H1 (cell line): ENCODE measurements at regions not wholly inside any gene's neighbourhood (a gene's known extent, or its start where the extent isn't known, plus 50 kb on each side); places are given as distances from the start of the nearest gene placed in this dataset.

Experiments
- CTCF ChIA-PET: fragments of 300-600 bp; sonication (Branson Sonifier 250); formaldehyde crosslinking; loops from one replicate; lab custom pipeline; 2021; ENCODE audit not compliant: partially characterized antibody; lab: Charles Lee
- POLR2A ChIA-PET: fragments of 300-600 bp; sonication (Branson Sonifier 250); formaldehyde crosslinking; loops from one replicate; lab custom pipeline; 2021; ENCODE audit warnings: inconsistent platforms; ENCODE audit not compliant: partially characterized antibody; lab: Charles Lee
- DNase-seq, 2 experiments: peaks; one replicate each; pipeline versions ENCODE4 v3.0.0 to v3.0.0-alpha.2; 2010 to 2022; ENCODE audit warnings: low spot score in 2 of 2, low read depth in 1 of 2, mixed read lengths in 1 of 2
- FAIRE-seq: peaks from 2 replicates; lab custom pipeline; 2011; peaks lifted over from hg19 to GRCh38; lab: Jason Lieb, UNC
- H2AFZ ChIP-seq: 2 replicates; pipeline ENCODE4 v1.8.1; 2012; ENCODE audit warnings: low read length, inconsistent platforms
- H2AK5ac ChIP-seq: 2 replicates; pipeline ENCODE4 v1.6.1; 2013; ENCODE audit warnings: low read depth, low read length
- H2BK120ac ChIP-seq: replicated peaks from 2 replicates; pipeline ENCODE3; 2013; ENCODE audit warnings: low read depth, low read length, inconsistent platforms
- H2BK12ac ChIP-seq: 2 replicates; pipeline ENCODE4 v1.6.1; 2013; ENCODE audit warnings: low read depth, low read length
- H2BK15ac ChIP-seq: 2 replicates; pipeline ENCODE4 v1.6.1; 2013; ENCODE audit warnings: low read length
- H2BK20ac ChIP-seq: 2 replicates; pipeline ENCODE4 v1.6.1; 2013; ENCODE audit warnings: low read length
- H2BK5ac ChIP-seq: 2 replicates; pipeline ENCODE4 v1.6.1; 2013; ENCODE audit warnings: low read depth, low read length
- H3K14ac ChIP-seq: 2 replicates; pipeline ENCODE4 v1.6.1; 2013; ENCODE audit warnings: inconsistent platforms; ENCODE audit not compliant: insufficient read length
- H3K18ac ChIP-seq: 2 replicates; pipeline ENCODE4 v1.6.1; 2013; ENCODE audit warnings: low read length; ENCODE audit errors: extremely low read depth
- H3K23ac ChIP-seq: 2 replicates; pipeline ENCODE4 v1.6.1; 2013; ENCODE audit warnings: inconsistent platforms; ENCODE audit not compliant: insufficient read length
- H3K23me2 ChIP-seq: 2 replicates; pipeline ENCODE4 v1.6.1; 2013; ENCODE audit warnings: low read depth, low read length
- H3K27ac ChIP-seq: 2 replicates; pipeline ENCODE4 v1.6.1; 2011; ENCODE audit warnings: low read depth, low read length, inconsistent platforms
- H3K27me3 ChIP-seq, 4 experiments: replicated peaks in 1 of 4; 1 replicate in 1 of 4; 2 replicates in 3 of 4; pipeline versions ENCODE4 v1.6.1 to v1.8.1; 2011 to 2013; ENCODE audit warnings: low read length in 3 of 4, mild to moderate bottlenecking in 3 of 4, inconsistent platforms in 2 of 4, mixed read lengths in 2 of 4, moderate library complexity in 1 of 4; ENCODE audit not compliant: control insufficient read depth in 3 of 4, insufficient read depth in 3 of 4; ENCODE audit errors: extremely low read depth in 1 of 4
- H3K36me3 ChIP-seq, 4 experiments: 2 replicates each; pipeline versions ENCODE4 v1.6.1 to v1.8.1; 2011 to 2013; ENCODE audit warnings: mild to moderate bottlenecking in 4 of 4, low read length in 3 of 4, moderate library complexity in 2 of 4, control low read depth in 1 of 4, inconsistent platforms in 1 of 4; ENCODE audit not compliant: insufficient read depth in 4 of 4, control insufficient read depth in 2 of 4
- H3K4ac ChIP-seq: replicated peaks from 2 replicates; pipeline ENCODE3; 2013; ENCODE audit warnings: low read length, low read depth, mixed read lengths, inconsistent platforms; ENCODE audit not compliant: insufficient read length
- H3K4me1 ChIP-seq, 4 experiments: replicated peaks in 1 of 4; 1 replicate in 1 of 4; 2 replicates in 3 of 4; pipeline versions ENCODE4 v1.6.1 to v1.8.1; 2011 to 2013; ENCODE audit warnings: low read length in 3 of 4, inconsistent platforms in 2 of 4, mixed read lengths in 1 of 4; ENCODE audit not compliant: insufficient read depth in 4 of 4, control insufficient read depth in 3 of 4
- H3K4me2 ChIP-seq, 2 experiments: 2 replicates each; pipeline versions ENCODE4 v1.6.1 to v1.8.1; 2011 to 2013; ENCODE audit warnings: low read depth in 2 of 2, low read length in 2 of 2, control low read depth in 1 of 2, inconsistent platforms in 1 of 2, mild to moderate bottlenecking in 1 of 2; ENCODE audit not compliant: insufficient read depth in 1 of 2
- H3K4me3 ChIP-seq, 4 experiments: fragments of 200-600, 300-600 bp in 1 of 4; sonication (generic), shearing (Covaris generic), sonication (Bioruptor Twin) in 1 of 4; 2 replicates each; pipeline versions ENCODE4 v1.5.1 to v1.8.1; 2011 to 2016; ENCODE audit warnings: low read length in 4 of 4, low read depth in 3 of 4, control low read depth in 2 of 4, inconsistent platforms in 2 of 4, mild to moderate bottlenecking in 2 of 4, mixed read lengths in 1 of 4, moderate library complexity in 1 of 4; ENCODE audit not compliant: insufficient read depth in 2 of 4; ENCODE audit errors: extremely low read depth in 1 of 4
- H3K56ac ChIP-seq: replicated peaks from 2 replicates; pipeline ENCODE3; 2013; ENCODE audit warnings: low read depth, mild to moderate bottlenecking, mixed read lengths, low read length, inconsistent platforms; ENCODE audit not compliant: insufficient read length
- H3K79me1 ChIP-seq: 2 replicates; pipeline ENCODE4 v1.6.1; 2013; ENCODE audit warnings: low read depth, low read length, control low read depth
- H3K79me2 ChIP-seq, 2 experiments: 2 replicates each; pipeline versions ENCODE4 v1.6.1 to v1.8.1; 2012 to 2013; ENCODE audit warnings: low read length in 2 of 2, mild to moderate bottlenecking in 2 of 2, inconsistent platforms in 1 of 2; ENCODE audit not compliant: insufficient read depth in 2 of 2, control insufficient read depth in 1 of 2
- H3K9ac ChIP-seq, 4 experiments: replicated peaks in 1 of 4; 1 replicate in 1 of 4; 2 replicates in 3 of 4; pipeline versions ENCODE4 v1.6.1 to v1.8.1; 2011 to 2013; ENCODE audit warnings: low read depth in 3 of 4, low read length in 3 of 4, control low read depth in 2 of 4, mild to moderate bottlenecking in 2 of 4, moderate library complexity in 2 of 4, inconsistent platforms in 1 of 4; ENCODE audit errors: extremely low read depth in 1 of 4
- H3K9me3 ChIP-seq, 2 experiments: 2 replicates each; pipeline versions ENCODE4 v1.6.1 to v1.8.1; 2012 to 2013; ENCODE audit warnings: mild to moderate bottlenecking in 2 of 2, moderate library complexity in 2 of 2, control low read depth in 1 of 2, inconsistent platforms in 1 of 2, low read depth in 1 of 2, low read length in 1 of 2, mixed read lengths in 1 of 2; ENCODE audit not compliant: insufficient read depth in 2 of 2
- H4K20me1 ChIP-seq, 2 experiments: replicated peaks in 1 of 2; 2 replicates each; pipeline versions ENCODE3 to v1.8.1; 2011 to 2013; ENCODE audit warnings: inconsistent platforms in 2 of 2, low read length in 2 of 2, mild to moderate bottlenecking in 1 of 2; ENCODE audit not compliant: insufficient read depth in 2 of 2, control insufficient read depth in 1 of 2
- H4K5ac ChIP-seq: 2 replicates; pipeline ENCODE4 v1.6.1; 2013; ENCODE audit warnings: low read length, low read depth, mixed read lengths, inconsistent platforms; ENCODE audit not compliant: insufficient read length
- H4K8ac ChIP-seq: 2 replicates; pipeline ENCODE4 v1.8.0; 2013; ENCODE audit warnings: mild to moderate bottlenecking, moderate library complexity, low read length, inconsistent platforms; ENCODE audit not compliant: insufficient read depth; ENCODE audit errors: extremely low read depth
- H4K91ac ChIP-seq: replicated peaks from 2 replicates; pipeline ENCODE3; 2013; ENCODE audit warnings: low read length, mixed read lengths, inconsistent platforms; ENCODE audit not compliant: insufficient read length
- CREB1 ChIP-seq: IDR thresholded peaks from 2 replicates; pipeline ENCODE4 v1.6.1; 2012; ENCODE audit warnings: inconsistent platforms
- NRF1 ChIP-seq: IDR thresholded peaks from 2 replicates; pipeline ENCODE4 v1.6.1; 2011; ENCODE audit warnings: mild to moderate bottlenecking, low read depth, low read length, improper control_type of control experiment
- SAP30 ChIP-seq: fragments of 300-600 bp; sonication (generic); IDR thresholded peaks from 2 replicates; pipeline ENCODE4 v1.7.1; 2012; ENCODE audit warnings: low read length, moderate library complexity, mild to moderate bottlenecking, inconsistent platforms; ENCODE audit not compliant: insufficient read depth, insufficient replicate concordance
- SRF ChIP-seq: IDR thresholded peaks from 2 replicates; pipeline ENCODE4 v1.6.1; 2011; ENCODE audit warnings: mild to moderate bottlenecking, low read depth, low read length, moderate library complexity
- WGBS, 2 experiments: shearing (Covaris generic) in 1 of 2; methylation state at CpG; one replicate each; pipeline versions ENCODE4 v1.1.6 to v1.1.7; 2013 to 2015; ENCODE audit warnings: low lambda C conversion rate in 2 of 2, mixed read lengths in 2 of 2, inconsistent platforms in 1 of 2, low coverage in 1 of 2, missing lambda C conversion rate in 1 of 2; ENCODE audit not compliant: insufficient replicate concordance in 2 of 2, insufficient coverage in 1 of 2, insufficient read length in 1 of 2; ENCODE audit errors: extremely low coverage in 1 of 2, missing lambda C conversion rate in 1 of 2; 5-methylcytosine and 5-hydroxymethylcytosine counted together

- Histone ChIP-seq H2BK12ac (no peak overlapping the region), H2BK5ac (no peak overlapping the region), H3K4me2 (no peak overlapping the region), H3K23me2 (no peaks in the 10 kb centered on the region), H3K79me2 (no peaks in the 10 kb centered on the region), H2BK120ac (no peak overlapping the region), H3K79me1 (no peaks in the 10 kb centered on the region), H4K8ac (no peak overlapping the region), H4K5ac (no peak overlapping the region), H4K91ac (no peak overlapping the region), H2BK20ac (no peak overlapping the region), H3K23ac (no peak overlapping the region), H3K27ac (no peak overlapping the region), H3K9ac (no peak overlapping the region), H3K56ac (no peak overlapping the region), H4K20me1 (no peaks in the 10 kb centered on the region), H3K4ac (no peak overlapping the region), H3K4me3 (no peak overlapping the region), H3K27me3 (no peaks in the 10 kb centered on the region), H2AFZ (no peak overlapping the region), H2AK5ac (no peak overlapping the region), H2BK15ac (no peak overlapping the region), H3K18ac (no peak overlapping the region), H3K14ac (no peak overlapping the region), H3K4me1 (no peaks in the 10 kb centered on the region), H3K36me3 (no peaks in the 10 kb centered on the region), H3K9me3 (0 out of 4 replicates have a peak, but pooled peaks cover 0 to 2% of the 10 kb centered on the region in 2 experiments)
- DNase-seq = no peak
- POLR2A ChIA-PET = no interaction called here
- 90% methylated on average over 1 of the region's 1 CpG; no CpG with 5 or more reads in 1 of the 2 experiments for WGBS, 2 experiments
- CTCF ChIA-PET = interaction anchor here (1.1 kb wide), 1 partner anchor 11 kb away, joined by 3 read pairs; no protein-coding TSS in a partner anchor
- TF ChIP-seq NRF1 (no peak), SRF (no peak), SAP30 (no peak), CREB1 (no peak)
- FAIRE-seq = no peak
Observed at GRCh38 chr11:21640491-21640890, 552.4 kb upstream of the ANO5 start.
